ENCODE measurements at regions not wholly inside any gene's neighbourhood (a gene's known extent, or its start where the extent isn't known, plus 50 kb on each side); places are given as distances from the start of the nearest gene placed in this dataset.

GRCh38 chr6:11386726-11387125 is 150.8 kb upstream of the TMEM170B start:
- no peak overlapping the region for H3K4me3 ChIP-seq (ENCODE audit: low read depth, low read length)
- no peaks in the 10 kb centered on the region for H3K9me3 ChIP-seq (ENCODE audit: control insufficient read depth, insufficient read depth, low read depth, low read length)
- TF ChIP-seq ZNF350 (tag by site-specific recombination; IDR thresholded peaks at IDR 0.05) (no peak), REST (tag by site-specific recombination; IDR thresholded peaks at IDR 0.05) (no peak), ZBTB7A (tag by site-specific recombination; IDR thresholded peaks at IDR 0.05; ENCODE audit: low read depth) (no peak), GLIS2 (tag by site-specific recombination; IDR thresholded peaks at IDR 0.05) (no peak), ZNF121 (tag by site-specific recombination; IDR thresholded peaks at IDR 0.05) (no peak), ZNF654 (tag by site-specific recombination; IDR thresholded peaks at IDR 0.05; ENCODE audit: low read depth) (no peak), ZEB2 (tag by site-specific recombination; IDR thresholded peaks at IDR 0.05) (no peak)
- TF ChIP-seq, protein P1, sequence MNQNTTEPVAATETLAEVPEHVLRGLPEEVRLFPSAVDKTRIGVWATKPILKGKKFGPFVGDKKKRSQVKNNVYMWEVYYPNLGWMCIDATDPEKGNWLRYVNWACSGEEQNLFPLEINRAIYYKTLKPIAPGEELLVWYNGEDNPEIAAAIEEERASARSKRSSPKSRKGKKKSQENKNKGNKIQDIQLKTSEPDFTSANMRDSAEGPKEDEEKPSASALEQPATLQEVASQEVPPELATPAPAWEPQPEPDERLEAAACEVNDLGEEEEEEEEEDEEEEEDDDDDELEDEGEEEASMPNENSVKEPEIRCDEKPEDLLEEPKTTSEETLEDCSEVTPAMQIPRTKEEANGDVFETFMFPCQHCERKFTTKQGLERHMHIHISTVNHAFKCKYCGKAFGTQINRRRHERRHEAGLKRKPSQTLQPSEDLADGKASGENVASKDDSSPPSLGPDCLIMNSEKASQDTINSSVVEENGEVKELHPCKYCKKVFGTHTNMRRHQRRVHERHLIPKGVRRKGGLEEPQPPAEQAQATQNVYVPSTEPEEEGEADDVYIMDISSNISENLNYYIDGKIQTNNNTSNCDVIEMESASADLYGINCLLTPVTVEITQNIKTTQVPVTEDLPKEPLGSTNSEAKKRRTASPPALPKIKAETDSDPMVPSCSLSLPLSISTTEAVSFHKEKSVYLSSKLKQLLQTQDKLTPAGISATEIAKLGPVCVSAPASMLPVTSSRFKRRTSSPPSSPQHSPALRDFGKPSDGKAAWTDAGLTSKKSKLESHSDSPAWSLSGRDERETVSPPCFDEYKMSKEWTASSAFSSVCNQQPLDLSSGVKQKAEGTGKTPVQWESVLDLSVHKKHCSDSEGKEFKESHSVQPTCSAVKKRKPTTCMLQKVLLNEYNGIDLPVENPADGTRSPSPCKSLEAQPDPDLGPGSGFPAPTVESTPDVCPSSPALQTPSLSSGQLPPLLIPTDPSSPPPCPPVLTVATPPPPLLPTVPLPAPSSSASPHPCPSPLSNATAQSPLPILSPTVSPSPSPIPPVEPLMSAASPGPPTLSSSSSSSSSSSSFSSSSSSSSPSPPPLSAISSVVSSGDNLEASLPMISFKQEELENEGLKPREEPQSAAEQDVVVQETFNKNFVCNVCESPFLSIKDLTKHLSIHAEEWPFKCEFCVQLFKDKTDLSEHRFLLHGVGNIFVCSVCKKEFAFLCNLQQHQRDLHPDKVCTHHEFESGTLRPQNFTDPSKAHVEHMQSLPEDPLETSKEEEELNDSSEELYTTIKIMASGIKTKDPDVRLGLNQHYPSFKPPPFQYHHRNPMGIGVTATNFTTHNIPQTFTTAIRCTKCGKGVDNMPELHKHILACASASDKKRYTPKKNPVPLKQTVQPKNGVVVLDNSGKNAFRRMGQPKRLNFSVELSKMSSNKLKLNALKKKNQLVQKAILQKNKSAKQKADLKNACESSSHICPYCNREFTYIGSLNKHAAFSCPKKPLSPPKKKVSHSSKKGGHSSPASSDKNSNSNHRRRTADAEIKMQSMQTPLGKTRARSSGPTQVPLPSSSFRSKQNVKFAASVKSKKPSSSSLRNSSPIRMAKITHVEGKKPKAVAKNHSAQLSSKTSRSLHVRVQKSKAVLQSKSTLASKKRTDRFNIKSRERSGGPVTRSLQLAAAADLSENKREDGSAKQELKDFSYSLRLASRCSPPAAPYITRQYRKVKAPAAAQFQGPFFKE (tag by site-specific recombination; IDR thresholded peaks at IDR 0.05; ENCODE audit: borderline replicate concordance) = no peak
- TF ChIP-seq, protein P2, sequence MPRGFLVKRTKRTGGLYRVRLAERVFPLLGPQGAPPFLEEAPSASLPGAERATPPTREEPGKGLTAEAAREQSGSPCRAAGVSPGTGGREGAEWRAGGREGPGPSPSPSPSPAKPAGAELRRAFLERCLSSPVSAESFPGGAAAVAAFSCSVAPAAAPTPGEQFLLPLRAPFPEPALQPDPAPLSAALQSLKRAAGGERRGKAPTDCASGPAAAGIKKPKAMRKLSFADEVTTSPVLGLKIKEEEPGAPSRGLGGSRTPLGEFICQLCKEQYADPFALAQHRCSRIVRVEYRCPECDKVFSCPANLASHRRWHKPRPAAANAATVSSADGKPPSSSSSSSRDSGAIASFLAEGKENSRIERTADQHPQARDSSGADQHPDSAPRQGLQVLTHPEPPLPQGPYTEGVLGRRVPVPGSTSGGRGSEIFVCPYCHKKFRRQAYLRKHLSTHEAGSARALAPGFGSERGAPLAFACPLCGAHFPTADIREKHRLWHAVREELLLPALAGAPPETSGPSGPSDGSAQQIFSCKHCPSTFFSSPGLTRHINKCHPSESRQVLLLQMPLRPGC (tag by site-specific recombination; IDR thresholded peaks at IDR 0.05) = no peak
- no peaks in the 10 kb centered on the region for H3K36me3 ChIP-seq (ENCODE audit: control insufficient read depth in 2 of 2, insufficient read depth in 1 of 2, low read length in 2 of 2)
- no peak overlapping the region for H3K27ac ChIP-seq (ENCODE audit: extremely low read depth, low read depth, low read length)
- CTCF ChIA-PET = no interaction called here
- no peaks in the 10 kb centered on the region; the same call in 1 of the 2 replicates for H3K4me1 ChIP-seq (ENCODE audit: control insufficient read depth, insufficient read depth, low read length)
- POLR2A ChIA-PET = no interaction called here

DNA sequence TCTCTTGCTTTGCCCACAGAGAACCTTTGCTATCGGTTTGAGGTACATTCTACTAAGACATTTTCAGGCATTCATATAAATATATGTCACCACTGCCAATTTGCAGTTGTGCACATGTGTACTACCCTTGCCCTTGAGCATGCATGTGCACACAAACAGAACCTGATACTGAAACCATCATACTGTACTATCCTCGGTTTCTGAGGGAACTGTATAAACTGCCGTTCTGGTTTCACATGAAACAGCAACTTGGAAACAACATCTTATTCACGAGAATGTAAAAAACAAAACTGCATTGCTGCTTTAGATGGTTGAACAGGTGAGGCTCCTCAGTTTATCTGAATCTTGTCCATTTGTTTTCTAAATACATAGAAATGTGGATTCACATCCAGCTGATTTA is 151.2 kb upstream of the TMEM170B start:
- ChIA-PET CTCF (no interaction called here), POLR2A (no interaction called here)
- H3K4me3 ChIP-seq (ENCODE audit: low read depth, low read length) = no peak overlapping the region
- no peaks in the 10 kb centered on the region for H3K36me3 ChIP-seq (ENCODE audit: control insufficient read depth in 2 of 2, insufficient read depth in 1 of 2, low read length in 2 of 2)
- H3K4me1 ChIP-seq (ENCODE audit: control insufficient read depth, insufficient read depth, low read length) = no peaks in the 10 kb centered on the region; the same call in 1 of the 2 replicates
- H3K27ac ChIP-seq (ENCODE audit: extremely low read depth, low read depth, low read length) = no peak overlapping the region
- TF ChIP-seq ZNF350 (tag by site-specific recombination; IDR thresholded peaks at IDR 0.05) (no peak), REST (tag by site-specific recombination; IDR thresholded peaks at IDR 0.05) (no peak), ZNF843 (tag by site-specific recombination; IDR thresholded peaks at IDR 0.05) (no peak), ZNF785 (tag by site-specific recombination; IDR thresholded peaks at IDR 0.05) (no peak), ZNF221 (tag by site-specific recombination; IDR thresholded peaks at IDR 0.05; ENCODE audit: borderline replicate concordance) (no peak), ZNF529 (tag by site-specific recombination; IDR thresholded peaks at IDR 0.05; ENCODE audit: insufficient replicate concordance) (no peak), ZBTB6 (tag by site-specific recombination; IDR thresholded peaks at IDR 0.05) (no peak), IKZF3 (tag by site-specific recombination; IDR thresholded peaks at IDR 0.05) (no peak), SETDB1 (IDR thresholded peaks at IDR 0.05; ENCODE audit: insufficient read length, low read length) (no peak), ZNF169 (tag by site-specific recombination; IDR thresholded peaks at IDR 0.05) (no peak), ZNF394 (tag by site-specific recombination; IDR thresholded peaks at IDR 0.05; ENCODE audit: borderline replicate concordance) (no peak), ZNF16 (tag by site-specific recombination; IDR thresholded peaks at IDR 0.05; ENCODE audit: low read depth) (no peak)
- H3K9me3 ChIP-seq (ENCODE audit: control insufficient read depth, insufficient read depth, low read depth, low read length) = no peaks in the 10 kb centered on the region
